ENCODE measurements at regions not wholly inside any gene's neighbourhood (a gene's known extent, or its start where the extent isn't known, plus 50 kb on each side); places are given as distances from the start of the nearest gene placed in this dataset.

- Histone ChIP-seq H3K4me1 (ENCODE audit: control insufficient read depth in 2 of 2, insufficient read depth in 2 of 2, low read length in 2 of 2) (no peaks in the 10 kb centered on the region), H3K4me3 (ENCODE audit: low read length in 2 of 2) (no peak overlapping the region), H3K27ac (ENCODE audit: low read depth in 2 of 2, low read length in 2 of 2) (no peak overlapping the region), H3K36me3 (ENCODE audit: control insufficient read depth in 2 of 2, insufficient read depth in 2 of 2, low read length in 2 of 2) (no peaks in the 10 kb centered on the region), H3K9ac (ENCODE audit: low read depth in 1 of 2, low read length in 2 of 2) (no peak overlapping the region), H3K27me3 (ENCODE audit: control insufficient read depth in 2 of 2, insufficient read depth in 2 of 2, low read length in 2 of 2) (no peaks in the 10 kb centered on the region), H3K9me3 (ENCODE audit: control insufficient read depth in 2 of 2, low read length in 2 of 2) (no peaks in the 10 kb centered on the region)
Measured at GRCh38 chr2:221085341-221085900, 486.7 kb downstream of the EPHA4 start.

- H3K27ac ChIP-seq (ENCODE audit: low read depth in 2 of 2, low read length in 2 of 2), result no peak overlapping the region
- no peak overlapping the region for H3K4me3 ChIP-seq (ENCODE audit: low read length in 2 of 2)
Measured at GRCh38 chr2:221085936-221086335, 486.2 kb downstream of the EPHA4 start.

GRCh38 chr2:221087779-221088178 is 484.3 kb downstream of the EPHA4 start:
- Histone ChIP-seq H3K4me3 (ENCODE audit: low read length in 2 of 2) (no peak overlapping the region), H3K27ac (ENCODE audit: low read depth in 2 of 2, low read length in 2 of 2) (no peak overlapping the region), H3K4me1 (ENCODE audit: control insufficient read depth in 2 of 2, insufficient read depth in 2 of 2, low read length in 2 of 2) (no peaks in the 10 kb centered on the region)

More at GRCh38 chr2:221085936-221086335, 486.2 kb downstream of the EPHA4 start:
- Histone ChIP-seq H3K4me1 (ENCODE audit: control insufficient read depth in 2 of 2, insufficient read depth in 2 of 2, low read length in 2 of 2) (no peaks in the 10 kb centered on the region), H3K36me3 (ENCODE audit: control insufficient read depth in 2 of 2, insufficient read depth in 2 of 2, low read length in 2 of 2) (no peaks in the 10 kb centered on the region), H3K9me3 (ENCODE audit: control insufficient read depth in 2 of 2, low read length in 2 of 2) (no peaks in the 10 kb centered on the region), H3K27me3 (ENCODE audit: control insufficient read depth in 2 of 2, insufficient read depth in 2 of 2, low read length in 2 of 2) (no peaks in the 10 kb centered on the region), H3K9ac (ENCODE audit: low read depth in 1 of 2, low read length in 2 of 2) (no peak overlapping the region)

GRCh38 chr2:221088506-221088905 is 483.6 kb downstream of the EPHA4 start:
- Histone ChIP-seq H3K9ac (ENCODE audit: low read depth in 1 of 2, low read length in 2 of 2) (no peak overlapping the region), H3K36me3 (ENCODE audit: control insufficient read depth in 2 of 2, insufficient read depth in 2 of 2, low read length in 2 of 2) (no peaks in the 10 kb centered on the region), H3K9me3 (ENCODE audit: control insufficient read depth in 2 of 2, low read length in 2 of 2) (no peaks in the 10 kb centered on the region), H3K4me3 (ENCODE audit: low read length in 2 of 2) (no peak overlapping the region), H3K27ac (ENCODE audit: low read depth in 2 of 2, low read length in 2 of 2) (no peak overlapping the region), H3K4me1 (ENCODE audit: control insufficient read depth in 2 of 2, insufficient read depth in 2 of 2, low read length in 2 of 2) (no peaks in the 10 kb centered on the region), H3K27me3 (ENCODE audit: control insufficient read depth in 2 of 2, insufficient read depth in 2 of 2, low read length in 2 of 2) (no peaks in the 10 kb centered on the region)

More at GRCh38 chr2:221087779-221088178, 484.3 kb downstream of the EPHA4 start:
- H3K9me3 ChIP-seq (ENCODE audit: control insufficient read depth in 2 of 2, low read length in 2 of 2), result no peaks in the 10 kb centered on the region
- no peak overlapping the region for H3K9ac ChIP-seq (ENCODE audit: low read depth in 1 of 2, low read length in 2 of 2)
- no peaks in the 10 kb centered on the region for H3K27me3 ChIP-seq (ENCODE audit: control insufficient read depth in 2 of 2, insufficient read depth in 2 of 2, low read length in 2 of 2)
- no peaks in the 10 kb centered on the region for H3K36me3 ChIP-seq (ENCODE audit: control insufficient read depth in 2 of 2, insufficient read depth in 2 of 2, low read length in 2 of 2)

GRCh38 chr2:221095356-221095755 is 476.7 kb downstream of the EPHA4 start:
- H3K27ac ChIP-seq (ENCODE audit: low read depth in 2 of 2, low read length in 2 of 2), result no peak overlapping the region

GRCh38 chr2:221096706-221097567 is 475.2 kb downstream of the EPHA4 start:
- H3K4me1 ChIP-seq (ENCODE audit: control insufficient read depth in 2 of 2, insufficient read depth in 2 of 2, low read length in 2 of 2), result no peaks in the 10 kb centered on the region
- H3K4me3 ChIP-seq (ENCODE audit: low read length in 2 of 2), result no peak overlapping the region
- no peaks in the 10 kb centered on the region for H3K27me3 ChIP-seq (ENCODE audit: control insufficient read depth in 2 of 2, insufficient read depth in 2 of 2, low read length in 2 of 2)
- no peak overlapping the region for H3K9ac ChIP-seq (ENCODE audit: low read depth in 1 of 2, low read length in 2 of 2)
- H3K9me3 ChIP-seq (ENCODE audit: control insufficient read depth in 2 of 2, low read length in 2 of 2), result no peaks in the 10 kb centered on the region
- no peak overlapping the region for H3K27ac ChIP-seq (ENCODE audit: low read depth in 2 of 2, low read length in 2 of 2)
- H3K36me3 ChIP-seq (ENCODE audit: control insufficient read depth in 2 of 2, insufficient read depth in 2 of 2, low read length in 2 of 2), result no peaks in the 10 kb centered on the region

More at GRCh38 chr2:221095356-221095755, 476.7 kb downstream of the EPHA4 start:
- no peaks in the 10 kb centered on the region for H3K9me3 ChIP-seq (ENCODE audit: control insufficient read depth in 2 of 2, low read length in 2 of 2)
- no peak overlapping the region for H3K9ac ChIP-seq (ENCODE audit: low read depth in 1 of 2, low read length in 2 of 2)
- no peaks in the 10 kb centered on the region for H3K36me3 ChIP-seq (ENCODE audit: control insufficient read depth in 2 of 2, insufficient read depth in 2 of 2, low read length in 2 of 2)
- no peaks in the 10 kb centered on the region for H3K27me3 ChIP-seq (ENCODE audit: control insufficient read depth in 2 of 2, insufficient read depth in 2 of 2, low read length in 2 of 2)
- H3K4me3 ChIP-seq (ENCODE audit: low read length in 2 of 2), result no peak overlapping the region
- no peaks in the 10 kb centered on the region for H3K4me1 ChIP-seq (ENCODE audit: control insufficient read depth in 2 of 2, insufficient read depth in 2 of 2, low read length in 2 of 2)

GRCh38 chr2:221097568-221097915 is 474.6 kb downstream of the EPHA4 start:
- Histone ChIP-seq H3K36me3 (ENCODE audit: control insufficient read depth in 2 of 2, insufficient read depth in 2 of 2, low read length in 2 of 2) (no peaks in the 10 kb centered on the region), H3K9me3 (ENCODE audit: control insufficient read depth in 2 of 2, low read length in 2 of 2) (no peaks in the 10 kb centered on the region), H3K4me3 (ENCODE audit: low read length in 2 of 2) (no peak overlapping the region), H3K4me1 (ENCODE audit: control insufficient read depth in 2 of 2, insufficient read depth in 2 of 2, low read length in 2 of 2) (no peaks in the 10 kb centered on the region), H3K9ac (ENCODE audit: low read depth in 1 of 2, low read length in 2 of 2) (no peak overlapping the region), H3K27me3 (ENCODE audit: control insufficient read depth in 2 of 2, insufficient read depth in 2 of 2, low read length in 2 of 2) (no peaks in the 10 kb centered on the region), H3K27ac (ENCODE audit: low read depth in 2 of 2, low read length in 2 of 2) (no peak overlapping the region)

GRCh38 chr2:221097949-221098348 is 474.2 kb downstream of the EPHA4 start:
- no peaks in the 10 kb centered on the region for H3K4me1 ChIP-seq (ENCODE audit: control insufficient read depth in 2 of 2, insufficient read depth in 2 of 2, low read length in 2 of 2)
- no peaks in the 10 kb centered on the region for H3K27me3 ChIP-seq (ENCODE audit: control insufficient read depth in 2 of 2, insufficient read depth in 2 of 2, low read length in 2 of 2)
- H3K27ac ChIP-seq (ENCODE audit: low read depth in 2 of 2, low read length in 2 of 2), result no peak overlapping the region
- no peak overlapping the region for H3K9ac ChIP-seq (ENCODE audit: low read depth in 1 of 2, low read length in 2 of 2)
- H3K4me3 ChIP-seq (ENCODE audit: low read length in 2 of 2), result no peak overlapping the region
- H3K36me3 ChIP-seq (ENCODE audit: control insufficient read depth in 2 of 2, insufficient read depth in 2 of 2, low read length in 2 of 2), result no peaks in the 10 kb centered on the region
- H3K9me3 ChIP-seq (ENCODE audit: control insufficient read depth in 2 of 2, low read length in 2 of 2), result no peaks in the 10 kb centered on the region

GRCh38 chr2:221100467-221101089 is 471.5 kb downstream of the EPHA4 start:
- no peaks in the 10 kb centered on the region for H3K9me3 ChIP-seq (ENCODE audit: control insufficient read depth in 2 of 2, low read length in 2 of 2)
- no peak overlapping the region for H3K27ac ChIP-seq (ENCODE audit: low read depth in 2 of 2, low read length in 2 of 2)
- H3K27me3 ChIP-seq (ENCODE audit: control insufficient read depth in 2 of 2, insufficient read depth in 2 of 2, low read length in 2 of 2), result no peaks in the 10 kb centered on the region
- no peaks in the 10 kb centered on the region for H3K36me3 ChIP-seq (ENCODE audit: control insufficient read depth in 2 of 2, insufficient read depth in 2 of 2, low read length in 2 of 2)
- no peak overlapping the region for H3K4me3 ChIP-seq (ENCODE audit: low read length in 2 of 2)
- H3K9ac ChIP-seq (ENCODE audit: low read depth in 1 of 2, low read length in 2 of 2), result no peak overlapping the region
- no peaks in the 10 kb centered on the region for H3K4me1 ChIP-seq (ENCODE audit: control insufficient read depth in 2 of 2, insufficient read depth in 2 of 2, low read length in 2 of 2)

All from mucosa of rectum (tissue), 2 donors.